GM21381 (cell line): ENCODE measurements at regions not wholly inside any gene's neighbourhood (a gene's known extent, or its start where the extent isn't known, plus 50 kb on each side); places are given as distances from the start of the nearest gene placed in this dataset.
"Not testable (repeated sequence)": the region's sequence is repeated elsewhere in the genome, so short reads cannot be mapped to it uniquely, and the experiment has no call there.

Experiments
- ATAC-seq: cut with Tn5 transposase; IDR thresholded peaks from one replicate; pipeline ENCODE4 v1.9.1; 2021; ENCODE audit warnings: mild to moderate bottlenecking, moderate library complexity; ENCODE audit not compliant: unreplicated experiment

DNA sequence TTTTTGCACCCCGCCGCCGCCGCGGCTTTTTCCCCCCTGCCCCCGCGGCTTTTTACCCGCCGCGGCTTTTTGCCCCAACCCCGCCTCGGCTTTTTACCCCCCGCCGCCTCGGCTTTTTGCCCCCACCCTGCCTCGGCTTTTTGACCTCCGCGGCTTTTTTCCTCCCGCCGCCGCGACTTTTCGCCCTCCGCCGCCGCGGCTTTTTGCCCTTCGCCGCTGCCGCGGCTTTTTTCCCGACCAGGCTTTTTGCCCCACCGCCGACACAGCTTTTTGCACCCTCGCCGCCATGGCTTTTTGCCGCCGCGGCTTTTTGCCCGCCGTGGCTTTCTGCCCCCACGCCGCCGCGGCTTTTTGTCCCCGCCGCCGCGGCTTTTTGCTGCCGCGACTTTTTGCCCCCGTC lies 137.0 kb upstream of the TP53TG3D start:
- ATAC-seq = no peak

DNA sequence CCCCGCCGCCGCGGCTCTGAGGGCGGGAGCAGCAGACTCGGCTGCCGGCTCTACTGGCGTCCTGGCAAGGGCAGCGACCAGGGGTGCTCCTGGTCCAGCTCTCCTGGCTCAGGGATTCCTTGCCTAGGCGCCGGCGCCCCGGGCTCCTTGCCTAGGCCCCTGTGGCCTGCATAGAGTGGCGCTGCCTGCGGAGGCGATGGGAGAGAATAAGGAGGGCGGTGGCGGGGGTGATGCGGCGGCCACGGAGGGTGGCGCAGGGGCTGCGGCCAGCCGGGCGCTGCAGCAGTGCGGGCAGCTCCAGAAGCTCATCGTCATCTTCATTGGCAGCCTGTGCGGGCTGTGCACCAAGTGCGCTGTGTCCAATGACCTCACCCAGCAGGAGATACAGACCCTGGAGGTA lies 136.6 kb upstream of the TP53TG3D start:
- not testable (repeated sequence) for ATAC-seq

GRCh38 chr16:32120372-32120771 lies 132.7 kb upstream of the TP53TG3D start:
- ATAC-seq = not testable (repeated sequence)

DNA sequence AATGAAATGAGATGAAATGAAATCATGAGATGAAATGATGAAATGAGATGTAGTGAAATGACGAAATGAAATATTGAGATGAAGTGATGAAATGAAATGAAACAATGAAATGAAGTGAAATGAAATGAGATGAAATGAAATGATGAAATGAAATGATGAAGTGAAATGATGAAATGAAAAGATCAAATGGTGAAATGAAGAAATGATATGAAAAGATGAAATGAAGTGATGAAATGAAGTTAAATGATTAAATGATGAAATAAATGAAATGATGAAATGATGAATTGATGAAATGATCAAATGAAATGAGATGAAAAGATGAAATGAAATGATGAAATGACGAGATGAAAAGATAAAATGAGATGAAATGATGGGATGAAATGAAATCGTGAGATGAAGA lies 132.3 kb upstream of the TP53TG3D start:
- not testable (repeated sequence) for ATAC-seq

DNA sequence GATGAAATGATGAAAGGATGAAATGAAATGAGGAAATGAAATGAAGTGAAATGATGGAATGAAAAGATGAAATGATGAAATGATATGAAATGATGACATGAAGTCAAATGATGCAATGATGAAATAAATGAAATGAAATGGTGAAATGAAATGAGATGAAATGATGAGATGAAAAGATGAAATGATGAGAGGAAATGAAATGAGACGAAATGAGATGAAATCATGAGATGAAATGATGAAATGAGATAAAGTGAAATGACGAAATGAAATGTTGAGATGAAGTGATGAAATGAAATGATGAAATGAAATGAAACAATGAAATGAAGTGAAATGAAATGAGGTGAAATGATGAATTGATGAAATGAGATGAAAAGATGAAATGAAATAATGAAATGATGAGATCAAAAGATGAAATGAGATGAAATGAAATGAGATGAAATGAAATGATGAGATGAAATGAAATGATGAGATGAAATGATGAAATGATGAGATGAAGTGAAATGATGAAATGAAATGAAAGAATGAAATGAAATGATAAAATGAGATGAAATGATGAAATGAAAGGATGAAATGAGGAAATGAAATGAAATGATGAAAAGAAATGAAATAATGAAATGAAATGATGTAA lies 131.7 kb upstream of the TP53TG3D start:
- ATAC-seq = not testable (repeated sequence)

DNA sequence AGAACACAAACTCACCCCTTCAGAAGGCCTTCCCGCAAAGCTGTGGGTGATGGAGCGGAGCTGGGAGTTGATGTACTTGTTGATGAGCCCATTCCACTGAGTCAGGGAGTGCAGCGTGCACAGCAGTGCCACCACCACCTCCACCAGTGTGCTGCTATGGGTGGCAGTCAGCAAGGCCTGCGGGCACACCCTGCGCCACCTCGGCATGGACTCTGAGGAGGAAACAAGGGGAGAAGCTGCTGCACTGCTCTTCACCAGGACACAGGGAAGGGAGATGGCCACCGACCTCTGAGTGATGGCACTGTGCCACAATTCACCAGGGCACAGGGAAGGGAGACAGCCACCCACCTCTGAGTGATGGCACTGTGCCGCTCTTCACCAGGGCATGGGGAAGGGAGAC lies 100.7 kb upstream of the TP53TG3D start:
- not testable (repeated sequence) for ATAC-seq

GRCh38 chr16:32187918-32188669 lies 65.0 kb upstream of the TP53TG3D start:
- not testable (repeated sequence) for ATAC-seq

GRCh38 chr16:32202585-32202984 lies 50.5 kb upstream of the TP53TG3D start:
- ATAC-seq = not testable (repeated sequence)
